ENCODE measurements at regions not wholly inside any gene's neighbourhood (a gene's known extent, or its start where the extent isn't known, plus 50 kb on each side); places are given as distances from the start of the nearest gene placed in this dataset.

- TF ChIP-seq CTCF (IDR thresholded peaks at IDR 0.05; ENCODE audit: low read depth, low read length), result no peak
- DNase-seq (ENCODE audit: extremely low read depth, low read depth), result no peak
Observed at GRCh38 chr1:239764546-239764945, 327.1 kb upstream of the FMN2 start.

- no peak for DNase-seq (ENCODE audit: extremely low read depth, low read depth)
- TF ChIP-seq CTCF (IDR thresholded peaks at IDR 0.05; ENCODE audit: low read depth, low read length), result no peak
Observed at GRCh38 chr1:239765163-239765562, 326.5 kb upstream of the FMN2 start.

GRCh38 chr1:239771550-239771949 lies 320.1 kb upstream of the FMN2 start:
- TF ChIP-seq CTCF (IDR thresholded peaks at IDR 0.05; ENCODE audit: low read depth, low read length), result no peak
- DNase-seq (ENCODE audit: extremely low read depth, low read depth), result no peak

GRCh38 chr1:239772446-239772845 lies 319.2 kb upstream of the FMN2 start:
- DNase-seq (ENCODE audit: extremely low read depth, low read depth), result no peak

GRCh38 chr1:239775466-239775865 lies 316.2 kb upstream of the FMN2 start:
- DNase-seq (ENCODE audit: extremely low read depth, low read depth), result no peak
- TF ChIP-seq CTCF (IDR thresholded peaks at IDR 0.05; ENCODE audit: low read depth, low read length), result no peak

More at GRCh38 chr1:239772446-239772845, 319.2 kb upstream of the FMN2 start:
- no peak for TF ChIP-seq CTCF (IDR thresholded peaks at IDR 0.05; ENCODE audit: low read depth, low read length)

- no peak for DNase-seq (ENCODE audit: extremely low read depth, low read depth)
- no peak for TF ChIP-seq CTCF (IDR thresholded peaks at IDR 0.05; ENCODE audit: low read depth, low read length)
Observed at GRCh38 chr1:239778208-239778813, 313.4 kb upstream of the FMN2 start.

- no peak for TF ChIP-seq CTCF (IDR thresholded peaks at IDR 0.05; ENCODE audit: low read depth, low read length)
Observed at GRCh38 chr1:239779962-239780361, 311.7 kb upstream of the FMN2 start.

More at GRCh38 chr1:239779962-239780361, 311.7 kb upstream of the FMN2 start:
- no peak for DNase-seq (ENCODE audit: extremely low read depth, low read depth)

All from AG09319 (cell line).